ENCODE measurements at regions not wholly inside any gene's neighbourhood (a gene's known extent, or its start where the extent isn't known, plus 50 kb on each side); places are given as distances from the start of the nearest gene placed in this dataset.

DNA sequence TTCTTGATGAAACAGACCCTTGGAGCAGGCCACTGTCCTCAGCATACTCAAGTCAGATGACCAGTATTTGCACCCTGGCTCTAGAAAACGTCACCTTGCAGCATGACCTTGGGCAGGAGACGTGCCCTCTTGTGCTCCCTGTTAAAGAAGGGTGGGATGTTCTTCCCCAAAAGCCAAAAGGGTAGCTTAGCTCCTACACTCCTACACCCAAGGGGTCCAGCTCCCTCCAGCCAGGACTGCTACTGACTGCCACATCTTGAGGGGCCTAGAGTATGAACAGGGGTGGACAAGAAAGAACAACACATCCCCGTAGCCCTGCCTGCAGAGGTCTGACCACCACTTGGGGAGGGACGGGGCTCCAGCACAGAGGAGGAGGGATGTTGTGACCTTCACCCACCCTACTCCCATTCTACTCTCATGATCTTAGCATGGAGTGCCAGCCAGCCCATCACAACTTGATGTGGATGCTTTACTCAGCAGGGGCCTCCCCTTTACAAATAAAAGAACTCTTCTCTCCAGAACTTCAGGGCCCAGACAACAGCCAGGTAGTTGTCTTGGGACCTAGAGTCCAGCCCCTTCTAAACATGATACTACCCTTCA is 165.3 kb upstream of the ZMIZ1 start:
- DNase-seq, result no peak

DNA sequence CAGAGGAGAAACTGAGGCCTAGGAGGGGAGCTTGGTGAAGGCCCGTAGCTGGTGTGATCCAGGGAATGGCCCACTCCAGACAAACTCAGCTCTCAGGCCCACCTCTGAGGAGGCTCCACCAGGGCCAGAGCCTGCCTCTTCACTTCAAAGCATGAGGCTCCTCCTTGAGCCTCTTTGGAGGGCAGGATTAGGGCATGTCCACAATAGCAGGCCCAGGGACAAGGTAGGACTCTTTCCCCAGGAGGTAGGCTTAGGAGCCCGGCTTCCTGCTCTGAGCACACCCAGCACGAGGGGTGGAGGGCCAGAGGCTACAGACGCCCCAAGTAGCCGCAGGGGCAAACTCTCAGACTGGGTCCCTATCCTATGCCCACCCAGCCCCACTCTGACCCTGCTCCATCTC is 164.6 kb upstream of the ZMIZ1 start:
- DNase-seq, result no peak

DNA sequence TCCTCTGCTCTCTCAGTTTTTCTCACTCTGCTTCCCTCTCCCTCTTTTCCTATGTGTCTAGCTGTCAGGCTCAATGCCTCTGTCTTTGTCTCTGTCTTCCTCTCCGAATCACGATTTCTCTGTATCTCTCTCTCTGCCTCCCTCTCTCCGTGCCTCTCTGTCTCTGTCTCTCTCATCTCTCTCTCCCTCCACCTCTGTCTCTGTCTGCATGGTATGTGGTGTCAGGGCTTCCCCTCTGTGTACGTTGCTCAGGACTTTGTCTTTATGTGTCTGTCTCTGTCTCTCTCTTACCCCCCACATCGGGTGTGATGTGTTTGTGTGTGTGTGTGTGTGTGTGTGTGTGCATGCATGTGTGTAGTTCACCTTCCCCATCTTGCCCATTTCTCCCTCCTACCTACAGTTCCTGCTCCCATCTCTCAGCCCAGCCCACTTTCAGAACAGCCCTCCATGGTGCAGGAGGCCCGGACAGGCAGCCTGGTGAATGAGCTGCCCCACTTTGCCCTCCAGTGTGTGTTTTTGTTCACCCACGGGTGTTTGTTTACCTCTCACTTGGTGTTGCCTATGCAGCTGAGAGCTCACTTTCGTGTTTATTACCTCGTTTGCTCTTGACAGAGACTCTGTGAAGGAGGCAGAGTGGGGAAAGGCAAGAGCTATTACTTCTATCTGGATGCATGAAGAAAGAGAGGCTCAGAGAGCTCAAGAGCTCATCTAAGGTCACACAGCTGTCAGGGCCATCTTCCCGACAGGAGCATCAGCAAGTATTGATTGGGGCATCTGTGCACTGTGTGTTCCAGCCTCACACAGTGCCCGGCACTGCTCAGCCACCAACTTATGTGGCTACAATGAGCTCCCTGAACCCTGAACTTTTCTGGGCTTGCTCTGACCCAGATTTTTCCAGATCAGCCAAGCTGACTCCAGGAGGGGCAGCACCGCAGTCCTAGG is 163.5 kb upstream of the ZMIZ1 start:
- no peak for DNase-seq

DNA sequence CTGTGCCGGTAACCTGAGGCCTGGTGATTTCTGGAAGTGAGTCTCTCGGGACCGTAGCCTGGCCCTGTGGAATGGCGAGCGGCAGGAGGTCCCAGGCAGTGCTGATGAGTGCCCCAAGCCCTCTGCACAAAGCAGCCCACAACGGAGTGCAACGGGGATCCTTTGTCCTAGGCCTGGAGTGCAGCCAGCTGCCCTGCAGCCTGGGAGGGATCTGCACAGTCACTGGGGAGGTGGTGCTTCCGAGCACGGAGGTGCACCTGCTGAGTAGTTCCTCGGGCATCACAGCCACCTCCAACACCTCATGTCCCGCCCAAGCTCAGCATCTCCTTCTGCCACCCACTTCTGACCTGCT is 162.8 kb upstream of the ZMIZ1 start:
- DNase-seq, result no peak

DNA sequence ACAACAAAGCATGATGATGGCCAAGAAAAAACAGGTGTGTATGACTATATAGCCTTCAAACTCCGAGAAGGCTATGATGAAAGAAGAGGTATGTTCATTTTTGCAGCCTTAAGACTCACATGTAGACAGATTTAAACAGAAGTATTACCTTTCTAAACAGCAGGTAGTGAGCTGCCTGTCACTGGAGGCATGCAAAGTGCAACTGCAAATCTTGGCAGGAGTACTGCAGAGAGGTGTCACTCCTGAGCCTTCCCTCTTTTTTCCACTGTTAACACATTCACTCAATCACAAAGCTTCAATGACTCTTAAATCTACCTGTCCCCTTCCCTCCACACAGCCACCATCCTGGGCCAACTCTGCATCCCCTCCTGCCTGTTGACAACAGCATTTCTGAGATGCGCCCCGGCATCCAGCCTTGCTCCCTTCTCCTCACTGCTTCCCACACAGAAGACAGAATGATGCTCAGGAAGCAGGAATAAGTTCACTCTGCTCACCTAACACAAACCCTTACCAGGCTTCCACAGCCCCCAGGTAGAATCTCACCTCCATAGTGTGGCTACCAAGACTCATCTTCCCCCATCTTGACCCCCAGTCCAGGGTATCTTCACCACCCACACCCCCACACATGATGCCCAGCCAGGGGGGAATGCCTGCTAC is 161.9 kb upstream of the ZMIZ1 start:
- no peak for DNase-seq

DNA sequence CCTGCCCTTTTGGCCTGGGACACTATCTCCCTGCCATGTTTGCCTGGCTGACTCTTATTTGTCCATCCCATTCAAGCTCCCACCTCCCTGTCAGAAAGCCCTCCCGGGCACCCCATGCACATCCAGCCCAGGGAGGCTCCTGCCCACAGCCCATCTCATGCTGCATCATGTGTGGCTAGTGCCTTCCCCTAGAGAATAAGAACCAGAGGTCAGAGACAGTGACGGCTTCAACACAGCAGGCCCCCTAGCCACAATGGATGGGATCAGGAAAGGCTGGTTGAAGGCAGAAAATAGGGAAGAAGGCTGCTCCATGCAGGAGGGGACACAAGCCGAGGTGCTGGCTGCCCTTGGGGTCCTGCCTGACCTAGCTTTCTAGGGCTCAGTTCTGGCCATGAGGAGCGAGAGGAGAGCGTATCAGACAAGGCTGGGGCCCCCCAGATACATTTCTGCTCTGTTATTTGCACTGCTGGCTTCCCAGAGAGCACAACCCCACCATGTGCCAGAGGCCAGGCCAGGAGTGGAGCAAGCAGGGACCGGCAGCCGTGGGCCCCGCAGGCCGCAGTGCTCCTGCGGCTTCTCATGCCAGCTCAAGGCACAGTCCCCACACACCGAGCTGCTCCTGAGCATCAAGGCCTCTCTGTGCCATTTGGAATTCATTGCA is 161.1 kb upstream of the ZMIZ1 start:
- DNase-seq, result no peak

DNA sequence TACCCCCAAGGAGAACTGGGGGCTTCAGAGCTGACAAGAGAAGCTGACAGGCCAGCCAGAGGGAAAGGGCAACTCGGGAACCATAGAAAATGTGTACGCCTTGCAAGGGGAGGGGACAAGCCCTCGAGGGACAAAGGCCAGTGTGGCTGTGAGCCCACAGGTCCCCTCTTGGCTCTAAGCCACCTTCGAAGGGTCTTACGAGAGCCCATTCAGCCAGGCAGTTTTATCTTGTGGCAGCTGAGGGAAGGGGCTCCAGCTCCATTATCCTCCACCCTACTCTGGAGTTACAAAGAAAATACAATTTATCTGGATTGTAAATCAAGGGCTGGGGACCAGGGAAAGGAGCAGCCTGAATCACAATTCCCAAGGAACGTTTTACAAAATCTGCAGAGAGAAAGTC is 159.5 kb upstream of the ZMIZ1 start:
- DNase-seq, result no peak

DNA sequence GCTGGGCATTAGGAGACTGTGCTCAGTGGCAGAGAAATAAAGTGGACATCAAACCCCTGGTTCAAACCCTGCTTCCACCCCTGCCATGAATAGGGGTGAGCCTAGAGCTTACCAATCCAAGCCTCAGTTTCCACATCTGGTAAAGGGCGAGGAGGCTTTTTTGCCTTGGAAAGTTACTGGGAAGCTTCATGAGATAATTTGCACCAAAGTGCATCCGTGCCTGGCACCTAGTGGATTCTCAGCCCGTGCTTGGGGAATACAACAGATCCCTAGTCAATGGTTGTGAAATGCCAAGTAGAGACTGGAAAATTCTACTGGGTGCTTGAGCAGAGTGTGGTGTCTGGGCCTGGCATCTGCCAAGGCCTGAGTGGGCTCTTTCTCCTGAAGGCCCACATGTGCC is 158.7 kb upstream of the ZMIZ1 start:
- no peak for DNase-seq

DNA sequence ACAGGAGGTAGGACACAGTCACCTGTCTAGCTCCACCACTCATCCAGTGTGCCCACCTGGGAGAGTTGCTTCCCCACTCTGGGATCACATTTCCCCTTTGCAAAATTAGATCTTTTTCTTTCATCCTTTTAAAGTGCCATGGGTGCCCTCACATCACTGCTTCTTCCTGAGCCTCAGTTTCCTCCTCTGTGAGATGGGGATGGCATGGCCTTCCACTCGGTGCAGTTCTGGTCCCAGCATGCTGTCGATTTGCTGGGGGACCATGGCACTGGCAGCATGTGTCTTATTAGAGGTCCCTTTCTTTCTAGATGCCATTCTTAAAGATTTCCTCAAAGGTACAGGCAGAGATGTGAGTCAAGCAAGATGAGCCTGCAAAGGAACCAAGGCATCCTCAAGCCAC is 158.3 kb upstream of the ZMIZ1 start:
- DNase-seq, result no peak

DNA sequence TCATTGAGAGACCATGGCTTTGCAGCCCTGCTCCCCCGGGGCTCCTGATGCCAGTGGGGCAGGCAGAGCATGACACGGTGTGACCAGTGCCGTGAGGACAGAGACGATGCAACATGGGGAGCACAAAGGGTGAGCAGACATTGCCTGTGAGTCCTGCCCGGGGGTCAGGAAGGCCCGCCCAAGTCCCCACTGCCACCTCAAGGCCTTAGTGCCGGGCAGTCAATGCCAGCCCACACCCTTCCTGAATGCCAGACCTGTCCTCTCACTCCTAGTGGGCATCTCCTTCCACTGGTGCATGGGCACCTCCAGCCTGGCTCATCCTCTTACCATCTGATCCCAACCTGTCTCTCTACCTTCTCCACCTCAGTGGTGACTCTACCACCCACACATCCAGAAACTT is 157.9 kb upstream of the ZMIZ1 start:
- no peak for DNase-seq

DNA sequence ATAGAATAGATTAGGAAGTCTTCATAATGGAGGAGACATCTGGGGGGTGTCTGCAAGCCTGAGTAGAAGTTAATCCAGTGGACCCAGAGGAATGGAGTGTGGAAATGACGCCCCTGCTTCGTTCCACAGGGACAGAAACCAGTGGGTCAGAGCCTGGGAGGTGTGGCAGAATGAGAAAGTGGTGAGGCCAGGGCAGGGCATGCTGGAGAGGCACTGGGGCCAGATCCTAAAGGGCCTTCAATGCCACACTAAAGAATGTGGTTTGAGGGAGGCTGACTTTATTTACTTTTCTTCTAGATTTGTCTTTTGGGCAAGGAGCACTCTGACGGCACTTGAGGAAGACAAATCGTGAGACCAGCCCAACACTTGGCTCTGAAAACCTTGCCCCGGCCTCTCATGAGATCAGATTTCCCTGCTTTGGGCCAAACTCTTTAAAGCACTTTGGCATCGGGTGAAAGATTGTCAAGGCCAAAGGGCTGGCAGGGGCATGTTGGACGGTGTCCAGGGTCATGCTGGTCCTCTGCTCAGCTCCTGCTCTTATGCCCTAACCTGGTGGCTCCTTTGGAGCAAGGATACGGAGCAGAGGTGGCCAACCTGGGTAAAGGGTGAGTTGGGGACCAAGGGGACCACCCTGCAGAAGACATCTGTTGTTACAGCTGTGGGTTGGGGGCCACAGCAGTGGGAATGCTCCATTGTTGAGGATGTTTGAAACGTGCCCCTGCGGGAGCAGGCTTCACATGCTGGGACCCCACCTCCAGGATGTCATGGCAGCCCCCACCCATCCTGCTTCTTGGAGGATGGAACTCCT is 157.0 kb upstream of the ZMIZ1 start:
- peak; percentile 20 for DNase-seq

DNA sequence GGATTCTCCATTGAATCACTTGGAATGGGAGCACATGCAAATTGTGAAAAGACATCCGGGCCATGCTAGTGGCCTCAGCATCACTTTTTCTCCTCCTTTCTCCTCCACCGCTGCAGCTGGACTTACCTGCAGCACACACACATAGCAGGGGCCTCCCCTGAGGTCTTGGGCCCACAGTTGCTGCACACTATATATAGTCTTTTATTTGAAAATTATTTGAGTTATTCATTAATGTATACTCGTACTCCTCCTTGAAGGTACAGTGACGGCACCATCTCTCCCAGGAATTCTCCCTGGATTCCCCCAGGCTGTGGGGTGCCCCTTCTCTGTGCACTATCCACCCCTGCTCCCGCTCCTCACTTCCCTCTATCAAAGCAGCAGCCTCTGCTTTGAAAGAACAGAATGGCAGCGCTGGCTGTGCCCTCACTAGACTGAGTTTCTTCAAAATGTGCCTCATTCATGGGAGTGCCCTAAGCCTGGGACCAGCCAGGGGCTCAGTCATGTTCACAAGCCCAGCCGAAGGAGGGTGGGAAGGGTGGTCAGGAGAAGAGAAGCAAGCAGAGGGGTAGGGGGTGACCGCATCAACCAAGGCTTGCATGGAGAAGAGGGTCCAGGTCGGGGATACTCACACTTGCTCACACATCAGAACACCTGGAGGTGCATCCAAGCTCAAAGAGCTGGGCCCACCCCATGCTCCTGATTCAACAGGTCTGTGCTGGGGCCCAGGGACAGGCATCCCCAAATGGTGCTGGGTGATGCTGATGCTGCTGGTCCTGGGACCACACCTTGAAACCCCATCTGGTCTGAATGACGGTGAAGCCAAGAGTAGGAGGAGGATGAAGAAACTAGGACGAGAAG is 156.2 kb upstream of the ZMIZ1 start:
- no peak for DNase-seq

DNA sequence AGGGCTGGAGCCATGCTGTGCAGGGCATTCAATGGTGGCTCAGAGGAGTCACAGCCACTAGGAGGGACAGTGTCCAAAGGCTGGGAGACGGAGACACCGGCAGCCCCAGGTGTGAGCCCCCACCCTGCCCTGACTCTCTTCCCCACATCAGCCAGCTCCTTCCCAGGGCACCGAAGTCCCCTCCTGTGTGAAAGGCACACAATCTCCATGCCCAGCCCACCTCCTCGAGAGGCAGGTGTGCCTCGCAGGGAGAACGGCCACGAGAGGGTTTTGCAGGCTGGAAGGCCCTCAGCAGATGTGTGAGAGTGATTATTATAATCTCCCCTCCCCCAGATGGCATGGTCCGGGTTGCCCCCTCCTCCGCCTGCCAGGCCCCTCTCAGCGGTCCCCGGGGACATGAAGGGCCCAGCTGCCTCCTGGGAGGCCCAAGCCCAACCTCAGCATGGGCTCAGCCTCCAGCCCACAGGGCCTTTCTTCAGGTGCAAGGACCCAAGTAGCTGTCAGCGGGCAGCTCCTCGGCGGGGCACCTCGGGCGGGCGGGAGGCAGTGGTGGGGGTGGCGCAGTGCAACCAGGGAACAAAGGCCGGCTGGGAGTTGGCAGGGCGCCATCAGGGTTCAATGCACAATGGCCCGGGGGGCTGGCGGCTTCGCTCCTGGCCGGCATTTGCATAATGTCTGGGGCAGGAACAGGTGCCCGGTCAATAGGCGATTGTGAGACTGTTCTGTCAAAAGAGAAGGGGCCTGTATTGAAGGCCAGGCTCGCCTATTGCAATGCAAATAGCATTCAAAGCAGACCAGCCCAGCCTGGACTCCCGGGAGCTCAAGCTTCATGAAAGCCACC is 155.3 kb upstream of the ZMIZ1 start:
- DNase-seq, result no peak

DNA sequence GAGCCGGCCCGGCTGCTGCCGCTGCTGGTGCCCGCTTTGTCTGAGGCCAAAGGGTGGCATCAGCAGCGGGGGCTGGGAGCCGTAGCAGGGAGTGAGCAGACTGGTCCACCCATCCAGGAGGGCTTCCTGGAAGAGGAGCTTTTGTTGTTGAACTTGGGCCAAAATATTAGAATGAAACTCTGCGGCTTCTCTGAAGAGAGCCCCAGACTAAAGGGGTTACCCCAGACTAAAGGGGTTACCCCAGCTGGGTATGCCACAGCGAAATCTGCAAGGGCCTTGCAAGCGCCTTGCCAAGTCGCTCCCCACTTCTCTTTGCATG is 154.7 kb upstream of the ZMIZ1 start:
- no peak for DNase-seq

DNA sequence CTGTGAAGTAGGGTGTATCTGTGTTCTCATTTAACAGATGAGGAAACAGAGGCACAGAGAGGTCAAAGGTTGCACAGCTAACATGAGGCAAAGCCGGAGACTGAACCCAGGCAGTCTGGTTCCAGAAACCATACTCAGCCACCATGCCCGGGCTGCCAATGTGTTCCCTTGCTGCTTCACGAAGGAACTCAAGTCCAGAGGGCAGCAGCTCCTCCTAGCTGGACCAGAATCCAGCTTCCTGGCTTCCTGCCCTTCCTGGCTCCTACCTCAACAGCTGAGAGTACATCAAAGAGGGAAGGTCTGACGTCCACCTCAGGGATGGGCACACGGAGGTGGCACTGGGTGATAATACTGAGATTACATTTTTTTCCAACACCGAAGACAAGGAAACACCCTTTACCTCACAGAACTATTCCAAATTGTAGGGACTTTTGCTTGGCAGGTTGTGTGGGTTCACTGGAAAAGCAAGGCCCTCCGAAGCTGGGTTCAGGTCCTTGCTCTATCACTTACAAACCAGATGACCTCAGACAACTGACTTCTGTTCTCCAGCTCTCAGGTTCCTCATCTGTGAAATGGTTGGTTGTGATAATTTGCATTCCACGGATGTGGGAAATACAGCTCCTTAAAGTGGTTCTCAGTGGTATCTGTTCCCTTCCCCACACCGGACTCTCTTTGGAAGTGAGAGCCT is 154.1 kb upstream of the ZMIZ1 start:
- DNase-seq, result no peak

DNA sequence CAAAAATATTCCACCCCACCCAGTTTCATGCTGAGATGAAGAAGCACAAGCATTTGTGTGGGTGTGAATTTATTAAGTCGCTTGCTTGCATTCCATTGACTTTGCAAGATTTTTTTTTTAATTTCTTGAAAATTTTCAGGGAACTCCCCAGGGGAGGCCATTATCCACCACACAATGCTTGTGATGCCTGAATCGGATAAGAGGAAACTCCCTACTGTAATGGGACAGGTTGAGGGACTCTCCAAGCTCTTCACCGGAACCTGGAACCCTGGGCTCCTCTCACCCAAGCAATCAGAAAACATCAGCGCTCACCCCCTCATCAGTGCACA is 153.6 kb upstream of the ZMIZ1 start:
- no peak for DNase-seq

DNA sequence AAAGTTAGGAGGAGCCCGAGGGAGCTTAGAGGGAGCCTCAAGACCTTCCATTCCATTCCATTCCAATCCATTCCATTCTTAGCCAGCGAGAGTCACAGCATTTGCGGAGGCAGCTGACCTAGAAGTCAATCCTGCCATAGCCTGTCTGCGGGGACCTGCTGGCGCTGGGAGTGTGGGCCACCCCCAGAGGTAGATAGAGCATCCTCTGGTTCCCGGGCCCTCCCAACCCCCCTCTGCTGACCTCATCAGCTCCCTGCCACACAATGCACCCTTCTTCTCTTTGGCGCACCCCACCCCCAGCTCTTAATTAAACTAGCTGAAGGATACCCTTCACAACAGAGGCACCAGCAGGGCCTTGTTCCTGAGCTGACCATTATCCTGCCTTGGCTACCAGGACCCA is 152.5 kb upstream of the ZMIZ1 start:
- DNase-seq, result no peak

DNA sequence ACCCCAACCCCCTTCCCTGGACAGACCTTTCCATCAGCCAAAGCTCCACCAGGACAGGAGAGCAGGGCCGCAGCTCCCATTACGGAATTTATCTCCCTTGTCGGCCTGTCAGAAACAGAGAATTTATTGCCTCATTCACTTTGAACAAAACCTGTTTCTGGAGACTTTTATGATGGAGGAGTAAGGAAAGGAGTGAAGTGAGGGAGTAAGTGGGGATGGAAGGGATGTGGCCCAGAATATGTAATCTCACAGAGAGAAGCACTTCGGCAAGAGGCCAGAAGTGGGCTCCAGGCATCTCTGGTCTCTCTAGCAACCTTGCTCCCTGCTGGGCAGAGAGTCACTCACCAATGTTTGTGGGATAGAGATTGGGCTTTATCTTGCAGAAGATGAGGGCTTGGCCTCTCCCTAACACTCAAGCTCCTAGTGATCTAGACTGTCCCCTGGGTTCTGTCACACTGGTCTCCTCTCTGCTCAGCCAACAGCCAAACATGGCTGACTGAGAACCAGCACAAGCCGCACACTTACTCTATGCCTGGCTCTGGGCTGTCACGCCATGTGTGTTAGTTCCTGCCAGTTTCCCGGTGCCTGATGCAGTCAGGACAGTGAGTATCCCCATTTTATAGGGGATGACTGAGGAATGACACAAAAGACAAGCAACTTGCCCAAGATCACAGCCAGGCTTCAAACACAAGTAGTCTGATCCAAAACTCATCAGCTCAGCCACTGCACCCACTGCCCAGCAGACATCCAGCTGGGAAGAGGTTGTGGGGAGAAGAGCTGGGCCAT is 149.4 kb upstream of the ZMIZ1 start:
- DNase-seq, result no peak

DNA sequence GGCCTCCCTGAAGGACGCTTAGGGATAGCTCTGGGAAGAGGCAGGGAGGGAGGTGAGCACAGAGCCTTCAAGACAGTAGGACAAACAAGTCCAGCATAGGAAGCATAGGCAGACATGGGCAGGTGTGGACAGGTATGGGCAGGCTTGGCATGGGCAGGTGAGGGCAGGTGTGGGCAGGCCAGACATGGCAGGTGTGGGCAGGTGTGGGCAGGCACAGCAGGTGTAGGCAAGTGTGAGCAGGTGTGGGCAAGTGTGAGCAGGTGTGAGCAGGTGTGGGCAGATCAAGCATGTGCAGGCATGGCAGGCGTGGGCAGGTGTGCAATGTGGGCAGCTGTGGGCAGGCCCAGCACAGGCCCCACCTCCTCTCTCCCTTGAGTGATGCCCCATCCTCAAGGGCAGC is 148.8 kb upstream of the ZMIZ1 start:
- DNase-seq, result no peak

DNA sequence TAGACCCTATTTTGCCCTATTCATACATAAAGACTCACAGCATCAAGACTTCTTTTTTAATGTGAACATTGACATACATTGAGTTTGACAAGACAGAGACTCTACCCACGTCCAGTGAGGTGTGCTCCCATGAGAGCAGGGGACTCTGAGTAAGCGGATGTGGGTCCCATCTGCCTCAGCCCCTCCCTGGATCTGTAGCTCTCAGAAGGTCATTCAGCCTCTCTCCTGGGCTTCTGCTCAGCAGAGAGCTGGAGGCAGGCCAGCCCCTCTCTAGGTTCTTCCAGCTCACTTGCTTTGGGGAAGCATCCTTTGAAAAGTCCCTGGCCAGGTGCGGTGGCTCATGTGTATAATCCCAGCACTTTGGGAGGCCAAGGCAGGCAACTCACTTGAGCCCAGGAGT is 146.9 kb upstream of the ZMIZ1 start:
- DNase-seq, result peak; percentile 5
